NCI-H524 treated with DMSO at 0.1 percent for 48 hours (cell line): ENCODE measurements at regions not wholly inside any gene's neighbourhood (a gene's known extent, or its start where the extent isn't known, plus 50 kb on each side); places are given as distances from the start of the nearest gene placed in this dataset.

Experiments
- DNase-seq: peaks from one replicate; lab custom pipeline; 2025; lab: John Stamatoyannopoulos, UW

GRCh38 chr2:128534688-128535392, 216.2 kb upstream of the HS6ST1 start:
- DNase-seq, result no peak

GRCh38 chr2:128535953-128536352, 217.3 kb upstream of the HS6ST1 start:
- no peak for DNase-seq

- no peak for DNase-seq
These were observed 218.4 kb upstream of the HS6ST1 start for GRCh38 chr2:128536925-128537620.

GRCh38 chr2:128537646-128538045, 219.0 kb upstream of the HS6ST1 start:
- DNase-seq, result no peak

GRCh38 chr2:128538396-128538795, 219.7 kb upstream of the HS6ST1 start:
- no peak for DNase-seq

- no peak for DNase-seq
These were observed 222.0 kb upstream of the HS6ST1 start for GRCh38 chr2:128540670-128541069.

GRCh38 chr2:128541448-128541847, 222.8 kb upstream of the HS6ST1 start:
- no peak for DNase-seq

- DNase-seq, result no peak
These were observed 224.4 kb upstream of the HS6ST1 start for GRCh38 chr2:128543036-128543435.

- DNase-seq, result no peak
These were observed 225.0 kb upstream of the HS6ST1 start for GRCh38 chr2:128543646-128544045.

GRCh38 chr2:128544321-128545037, 225.8 kb upstream of the HS6ST1 start:
- no peak for DNase-seq

- DNase-seq, result no peak
These were observed 226.4 kb upstream of the HS6ST1 start for GRCh38 chr2:128545085-128545484.

GRCh38 chr2:128545829-128546228, 227.2 kb upstream of the HS6ST1 start:
- no peak for DNase-seq

- DNase-seq, result no peak
These were observed 229.0 kb upstream of the HS6ST1 start for GRCh38 chr2:128547667-128548066.

- DNase-seq, result no peak
These were observed 229.8 kb upstream of the HS6ST1 start for GRCh38 chr2:128548461-128548891.

- no peak for DNase-seq
These were observed 230.4 kb upstream of the HS6ST1 start for GRCh38 chr2:128549094-128549493.

- DNase-seq, result no peak
These were observed 231.1 kb upstream of the HS6ST1 start for GRCh38 chr2:128549646-128550260.

GRCh38 chr2:128550389-128550788, 231.7 kb upstream of the HS6ST1 start:
- no peak for DNase-seq

GRCh38 chr2:128550801-128551416, 232.2 kb upstream of the HS6ST1 start:
- DNase-seq, result no peak

- DNase-seq, result no peak
These were observed 232.8 kb upstream of the HS6ST1 start for GRCh38 chr2:128551435-128551834.

- no peak for DNase-seq
These were observed 233.6 kb upstream of the HS6ST1 start for GRCh38 chr2:128552141-128552805.

- no peak for DNase-seq
These were observed 234.3 kb upstream of the HS6ST1 start for GRCh38 chr2:128552806-128553551.
